Dedifferentiated amniotic fluid mesenchymal stem cell (primary cell): ENCODE measurements at regions not wholly inside any gene's neighbourhood (a gene's known extent, or its start where the extent isn't known, plus 50 kb on each side); places are given as distances from the start of the nearest gene placed in this dataset.
A peak's percentile ranks its signal among the peaks of the same experiment; 100 is the strongest.
"Not testable (repeated sequence)": the region's sequence is repeated elsewhere in the genome, so short reads cannot be mapped to it uniquely, and the experiment has no call there.

Experiments used
- DNase-seq: peaks from one replicate; pipeline ENCODE4 v3.0.0-alpha.2; 2016; ENCODE audit errors: extremely low spot score

DNA sequence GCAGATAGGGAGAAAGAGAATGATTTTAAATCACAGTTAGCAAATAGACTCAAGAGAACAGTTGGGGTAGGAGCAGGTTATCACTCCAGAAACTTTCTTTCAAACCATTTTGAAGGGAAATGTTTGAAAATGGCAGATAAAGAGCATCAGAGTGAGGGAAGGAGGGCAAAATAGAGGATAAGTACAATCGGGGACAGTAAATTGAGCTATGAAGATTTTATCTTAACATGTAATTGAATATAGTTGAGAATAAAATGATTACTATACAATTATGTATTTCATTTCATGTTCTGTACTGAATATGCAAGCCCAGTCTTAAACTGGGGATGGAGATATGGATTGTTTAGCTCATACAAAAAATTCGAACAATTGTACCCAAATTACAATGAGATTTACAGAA is 54.0 kb downstream of the MAP10 start:
- no peak for DNase-seq

DNA sequence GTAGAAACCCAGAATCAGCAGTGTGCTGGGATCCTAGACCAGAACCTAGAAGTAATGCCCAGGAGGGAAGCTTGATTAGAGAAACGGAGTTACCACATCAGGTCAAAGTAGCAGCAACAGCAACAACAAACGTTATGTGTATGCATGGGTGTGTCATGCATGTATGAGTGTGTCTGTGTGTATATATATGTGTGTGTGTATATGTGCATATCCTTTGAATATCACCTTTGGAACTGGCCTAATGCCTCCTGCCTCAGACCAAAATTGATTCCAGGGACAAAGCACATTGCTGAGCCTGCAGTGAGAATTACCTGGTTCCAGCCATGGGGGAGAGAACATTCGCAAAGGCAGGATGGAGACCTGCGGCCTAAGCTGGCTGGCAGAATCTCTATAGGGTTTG is 55.9 kb downstream of the MAP10 start:
- DNase-seq, result no peak

DNA sequence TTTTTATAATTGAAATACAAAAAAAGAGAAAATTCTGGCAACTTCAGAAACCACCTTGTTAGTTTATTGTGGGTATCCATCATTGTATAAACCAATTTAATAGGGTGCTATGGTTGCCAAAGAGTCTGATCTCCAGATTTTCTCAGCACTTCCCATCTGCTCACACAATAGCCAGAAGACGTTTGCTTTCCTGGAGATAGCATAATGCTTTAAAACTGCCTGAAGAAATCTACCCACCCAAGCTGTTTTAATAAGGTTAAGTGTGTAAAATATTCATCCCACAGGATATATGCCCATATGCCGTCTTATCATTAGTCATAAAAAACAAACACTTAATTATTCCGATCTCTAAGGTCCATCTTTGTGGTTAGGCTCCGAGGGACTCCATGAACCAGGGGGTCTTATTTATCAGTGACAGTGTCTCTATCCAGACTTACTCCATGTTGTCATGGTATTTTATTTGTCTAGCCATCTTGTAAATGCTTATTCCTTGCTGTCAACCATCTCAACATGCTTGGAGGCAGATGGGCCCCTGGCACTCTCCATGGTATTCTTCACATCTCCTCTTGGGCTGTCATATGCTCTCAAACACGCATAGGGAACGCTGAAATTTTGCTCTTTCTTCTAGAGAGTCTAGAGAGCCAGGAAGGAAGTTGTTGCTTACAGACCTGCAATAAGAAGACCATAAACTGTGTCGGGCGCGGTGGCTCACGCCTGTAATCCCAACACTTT is 58.5 kb downstream of the MAP10 start:
- DNase-seq, result no peak

DNA sequence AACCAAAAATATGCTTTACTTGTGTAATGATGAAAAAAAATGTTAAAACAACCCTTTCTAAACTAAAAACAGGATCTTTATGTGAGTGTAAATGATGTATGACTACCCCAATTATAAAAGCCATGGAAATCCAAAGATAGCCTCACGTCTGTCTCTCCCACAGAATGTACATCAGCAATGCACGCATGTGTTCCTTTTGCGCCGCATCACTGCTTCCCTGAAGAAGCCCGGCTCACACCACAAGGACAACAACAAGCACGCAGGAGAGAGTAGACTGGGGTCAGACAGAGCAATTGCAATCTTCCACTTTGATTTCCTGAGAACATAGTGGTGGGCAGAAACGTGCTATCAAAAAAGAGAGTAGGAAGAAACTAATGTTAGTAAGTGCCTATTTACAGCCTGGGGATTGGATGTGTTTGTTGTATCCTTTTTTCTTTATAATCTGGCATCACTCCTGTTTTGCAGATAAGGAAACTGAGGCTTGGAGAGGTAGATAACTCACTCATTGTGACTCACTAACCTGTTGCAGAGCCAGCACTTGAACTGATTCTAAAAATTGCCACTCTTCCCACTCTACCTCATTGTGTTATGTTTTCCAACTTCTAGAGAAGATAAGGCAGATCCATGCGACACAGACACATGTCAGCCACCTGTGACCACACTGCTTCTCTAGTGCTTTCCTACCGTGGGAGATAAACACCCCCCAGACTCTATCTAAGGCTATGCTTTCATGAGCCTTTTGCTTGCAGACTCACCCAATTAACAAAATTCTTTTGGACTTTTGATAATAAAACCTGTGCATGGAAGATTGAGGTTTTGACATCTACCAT is 60.1 kb downstream of the MAP10 start:
- DNase-seq, result no peak

DNA sequence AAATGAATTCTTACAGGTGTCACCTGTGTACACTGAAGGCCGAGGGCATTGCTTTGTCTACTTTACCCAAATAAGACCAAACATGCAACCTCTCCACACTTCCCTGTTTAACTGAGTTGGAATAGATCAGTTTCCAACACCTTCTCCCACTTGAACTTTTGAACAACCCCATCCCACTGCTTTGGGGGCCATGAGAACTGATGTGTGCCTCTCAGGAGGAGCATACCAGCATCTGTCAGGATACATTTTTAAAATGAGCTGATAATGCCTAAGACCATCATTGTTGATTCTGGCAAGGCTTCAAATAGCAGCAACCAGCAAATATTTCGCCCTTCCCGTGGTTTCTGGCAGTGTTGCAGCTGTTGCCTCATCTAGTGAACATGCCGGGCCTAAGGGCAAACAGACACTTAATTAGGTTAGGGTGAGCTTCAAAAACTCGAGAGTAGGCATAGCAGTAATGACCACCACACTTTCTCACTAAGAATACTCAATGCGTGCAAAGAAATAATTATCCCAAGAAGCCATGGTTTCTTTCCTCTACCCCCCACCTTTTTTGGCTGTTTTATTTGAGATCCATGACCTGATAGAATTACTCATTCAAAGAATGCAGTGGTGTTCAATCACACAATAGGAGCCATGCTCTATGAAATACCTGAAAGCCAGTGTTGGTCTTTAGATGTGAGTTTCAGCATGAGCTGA is 63.7 kb downstream of the MAP10 start:
- DNase-seq, result peak; percentile 92

DNA sequence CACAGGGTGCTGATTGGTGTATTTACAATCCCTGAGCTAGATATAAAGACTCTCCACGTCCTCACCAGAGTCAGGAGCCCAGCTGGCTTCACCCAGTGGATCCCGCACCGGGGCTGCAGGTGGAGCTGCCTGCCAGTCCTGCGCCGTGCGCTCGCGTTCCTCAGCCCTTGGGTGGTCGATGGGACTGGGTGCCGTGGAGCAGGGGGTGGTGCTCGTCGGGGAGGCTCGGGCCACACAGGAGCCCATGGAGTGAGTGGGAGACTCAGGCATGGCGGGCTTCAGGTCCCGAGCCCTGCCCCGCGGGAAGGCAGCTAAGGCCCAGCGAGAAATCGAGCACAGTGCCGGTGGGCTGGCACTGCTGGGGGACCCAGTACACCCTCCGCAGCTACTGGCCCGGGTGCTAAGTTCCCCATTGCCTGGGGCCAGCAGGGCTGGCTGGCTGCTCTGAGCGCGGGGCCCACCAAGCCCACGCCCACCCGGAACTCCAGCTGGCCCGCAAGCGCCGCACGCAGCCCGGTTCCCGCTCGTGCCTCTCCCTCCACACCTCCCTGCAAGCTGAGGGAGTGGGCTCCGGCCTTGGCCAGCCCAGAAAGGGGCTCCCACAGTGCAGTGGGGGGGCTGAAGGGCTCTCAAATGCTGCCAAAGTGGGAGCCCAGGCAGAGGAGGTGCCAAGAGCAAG is 66.2 kb downstream of the MAP10 start:
- DNase-seq, result not testable (repeated sequence)

DNA sequence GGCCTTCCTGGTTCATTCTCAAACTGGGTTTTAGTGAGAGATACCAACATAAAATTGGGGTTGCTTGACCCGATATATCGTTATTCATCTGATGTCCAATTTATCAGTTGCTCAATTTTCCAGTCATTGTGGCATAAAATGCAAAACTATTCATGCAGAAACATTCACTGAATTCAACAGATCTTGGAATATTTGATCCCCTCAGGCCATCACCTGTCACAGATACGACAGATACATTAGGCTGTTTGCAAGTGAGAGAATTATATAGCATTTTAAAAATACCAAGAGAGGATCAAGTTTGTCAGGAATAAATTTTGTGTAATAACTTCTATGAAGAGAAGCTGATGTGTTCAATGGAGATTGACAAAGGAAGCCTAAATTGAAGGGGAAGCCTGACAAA is 67.1 kb downstream of the MAP10 start:
- no peak for DNase-seq

DNA sequence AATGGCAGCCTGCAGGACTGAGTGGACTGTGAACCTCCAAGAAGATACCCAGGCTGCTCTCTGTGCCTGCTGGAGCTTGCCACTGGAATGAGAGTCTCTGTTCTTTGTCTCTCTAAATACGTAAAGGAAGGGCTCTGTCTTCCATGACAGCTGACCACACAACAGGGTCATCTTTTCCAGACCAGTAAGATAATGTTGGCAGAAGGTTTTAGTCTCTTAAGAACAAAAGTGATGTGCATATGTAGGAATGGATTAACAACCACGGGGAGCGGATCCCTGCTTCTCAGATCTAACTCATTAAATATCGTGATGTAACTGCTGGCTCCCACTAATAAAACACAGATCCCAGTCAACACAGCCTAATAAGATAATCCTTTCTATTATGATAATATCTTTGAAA is 67.5 kb downstream of the MAP10 start:
- DNase-seq, result no peak

DNA sequence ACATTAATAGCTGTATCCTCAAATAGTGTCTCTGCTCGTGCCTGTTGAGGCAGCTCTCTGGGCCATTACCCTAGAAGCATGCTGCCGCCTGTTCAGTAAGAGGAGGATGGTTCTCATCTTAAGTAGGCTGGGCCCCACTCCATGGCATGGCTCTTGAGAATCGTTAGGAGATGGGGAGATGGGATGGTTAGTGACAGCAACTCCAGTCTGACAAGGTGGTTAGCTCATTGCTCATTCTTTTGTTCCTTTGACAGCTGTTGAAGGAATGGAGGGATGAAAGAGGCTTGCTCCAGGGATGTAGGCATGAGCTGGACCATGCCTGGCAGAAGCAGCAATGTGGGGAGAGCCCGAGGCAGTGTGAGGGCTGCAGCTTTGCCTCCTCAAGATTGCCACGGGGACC is 68.2 kb downstream of the MAP10 start:
- DNase-seq, result no peak

DNA sequence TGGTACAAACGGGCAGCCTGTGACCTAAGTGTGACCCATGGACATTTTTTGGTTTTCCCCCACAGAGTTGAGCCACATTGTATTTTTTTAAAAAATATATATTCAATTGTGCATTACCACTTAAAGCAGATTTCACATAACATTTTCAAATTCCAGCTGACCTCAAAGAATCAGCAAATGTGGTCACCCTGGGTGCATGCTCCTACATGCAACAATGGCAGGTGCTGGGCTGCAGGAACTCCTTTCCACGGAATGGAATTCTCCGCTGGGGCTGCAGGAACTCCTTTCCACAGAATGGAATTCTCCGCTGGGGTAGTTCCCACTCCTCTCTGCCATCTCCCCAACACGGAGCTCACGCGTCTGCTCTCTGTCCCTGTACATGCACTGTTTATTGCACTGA is 68.7 kb downstream of the MAP10 start:
- DNase-seq, result no peak

DNA sequence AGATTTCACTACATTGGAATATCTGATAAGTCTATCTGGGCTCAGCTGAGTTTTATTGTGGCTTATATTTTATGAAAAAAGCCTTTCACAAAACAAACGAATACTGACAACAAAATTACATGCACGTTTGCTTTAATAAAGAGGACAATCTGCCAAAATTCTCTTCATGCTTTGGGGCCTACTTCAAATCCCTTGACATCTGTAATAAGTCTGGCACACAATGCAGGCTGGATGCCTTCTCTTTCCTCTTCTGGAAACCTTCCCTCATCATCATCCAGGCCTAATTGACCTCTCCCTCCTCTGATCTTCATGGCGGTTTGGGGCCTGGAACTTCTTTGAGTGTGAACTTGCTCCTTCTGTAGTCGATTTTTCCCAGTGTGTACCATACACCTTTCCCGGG is 70.3 kb downstream of the MAP10 start:
- peak; percentile 38 for DNase-seq

DNA sequence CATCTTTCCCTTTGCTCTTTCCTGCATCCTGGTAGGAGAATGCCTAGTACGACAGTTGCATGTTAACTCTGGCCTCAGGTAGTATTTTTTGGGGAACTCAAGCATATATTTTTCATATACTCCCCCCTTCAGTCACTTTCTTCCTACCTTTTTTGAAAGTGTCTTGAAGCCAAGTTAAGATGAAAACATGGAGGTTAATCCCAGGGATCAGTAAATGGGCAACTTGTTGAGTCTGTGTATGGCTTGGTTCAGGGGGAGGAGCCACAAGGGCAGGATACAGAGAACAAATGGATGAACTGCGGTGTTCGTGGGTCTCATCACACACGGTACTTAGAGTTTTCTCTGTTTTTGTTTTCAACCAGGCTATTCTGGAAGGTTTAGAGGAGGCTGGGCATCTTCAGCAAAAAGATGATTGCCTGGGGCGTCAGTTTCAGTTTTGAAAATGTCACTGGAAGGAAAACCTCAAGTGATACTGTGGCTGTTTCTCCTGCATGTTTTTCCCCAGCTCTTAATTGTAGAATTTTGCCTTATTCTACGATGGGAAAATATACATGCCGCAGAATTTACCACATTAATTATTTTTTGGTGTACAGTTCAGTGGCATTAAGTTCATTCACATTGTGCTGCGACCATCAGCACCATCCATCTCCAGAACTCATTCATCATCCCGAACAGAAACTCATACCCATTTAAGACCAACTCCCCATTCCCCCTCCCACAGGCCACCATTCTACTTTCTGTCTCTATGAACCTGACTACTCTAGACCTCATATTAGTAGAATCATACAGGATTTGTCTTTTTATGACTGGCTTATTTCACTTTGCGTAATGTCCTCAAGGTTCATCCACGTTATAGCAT is 71.5 kb downstream of the MAP10 start:
- DNase-seq, result no peak

DNA sequence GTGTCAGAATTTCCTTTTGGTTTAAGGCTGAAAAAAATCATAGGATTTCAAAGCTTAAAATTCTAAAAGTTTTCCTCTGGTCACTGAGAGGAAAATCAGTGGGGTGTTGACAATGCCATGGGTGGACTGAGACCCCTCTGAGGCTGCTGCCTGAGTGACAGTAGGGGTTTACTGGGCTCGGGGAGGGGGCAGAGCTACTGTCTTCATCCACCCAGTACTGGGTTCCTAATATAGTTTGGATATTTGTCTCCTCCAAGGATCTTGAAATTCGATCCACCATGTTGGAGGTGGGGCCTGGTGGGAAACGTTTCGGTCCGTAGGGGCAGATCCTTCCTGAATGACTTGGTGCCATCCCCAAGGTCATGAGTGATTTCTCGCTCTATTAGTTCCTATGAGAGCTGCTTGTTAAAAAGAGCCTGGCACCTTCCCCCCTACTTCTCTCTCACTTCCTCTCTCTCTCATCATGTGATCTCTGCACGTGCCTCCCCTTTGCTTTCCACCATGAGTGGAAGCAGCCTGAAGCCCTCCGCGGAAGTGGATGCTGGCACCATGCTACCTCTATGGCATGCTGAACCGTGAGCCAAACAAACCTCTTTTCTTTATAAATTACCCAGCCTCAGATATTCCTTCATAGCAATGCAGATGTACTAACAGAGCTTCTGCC is 72.3 kb downstream of the MAP10 start:
- no peak for DNase-seq

DNA sequence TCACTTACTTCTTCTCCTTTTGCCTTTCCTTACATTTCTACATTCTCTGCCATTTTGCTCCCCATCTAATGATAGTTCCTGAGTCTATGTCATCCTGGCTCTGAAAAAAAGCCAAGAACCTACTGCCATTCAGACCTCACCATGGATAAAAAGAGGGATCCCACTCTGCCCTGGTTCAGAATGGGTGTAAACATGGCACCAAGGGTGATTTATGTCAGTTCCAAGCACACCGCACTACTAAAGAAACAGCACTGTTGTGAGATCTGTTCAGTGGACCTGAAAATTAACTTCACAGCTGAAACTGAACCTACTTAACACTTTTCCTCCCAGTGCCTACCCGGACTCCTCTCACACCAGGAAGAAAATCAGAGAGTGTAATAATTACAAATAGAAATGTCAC is 72.3 kb upstream of the NTPCR start:
- no peak for DNase-seq

DNA sequence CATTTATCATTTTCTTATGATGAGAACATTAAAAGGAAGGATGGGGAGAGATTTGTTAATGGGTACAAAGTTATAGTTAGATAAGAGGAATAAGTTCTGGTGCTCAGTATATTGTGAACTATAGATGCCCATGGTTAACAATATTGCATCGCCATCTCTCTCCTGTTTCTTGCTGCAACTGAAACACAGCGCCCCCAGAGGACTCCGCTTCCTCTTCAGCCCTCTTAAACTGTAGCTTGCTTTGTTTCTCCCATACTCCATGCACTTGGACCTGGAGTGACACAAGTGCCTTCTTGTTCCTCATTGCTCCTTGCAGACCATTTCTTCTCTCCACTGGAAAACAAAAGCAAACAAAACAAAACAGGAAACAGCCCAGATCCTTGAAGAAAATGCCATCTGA is 70.1 kb upstream of the NTPCR start:
- DNase-seq, result no peak

DNA sequence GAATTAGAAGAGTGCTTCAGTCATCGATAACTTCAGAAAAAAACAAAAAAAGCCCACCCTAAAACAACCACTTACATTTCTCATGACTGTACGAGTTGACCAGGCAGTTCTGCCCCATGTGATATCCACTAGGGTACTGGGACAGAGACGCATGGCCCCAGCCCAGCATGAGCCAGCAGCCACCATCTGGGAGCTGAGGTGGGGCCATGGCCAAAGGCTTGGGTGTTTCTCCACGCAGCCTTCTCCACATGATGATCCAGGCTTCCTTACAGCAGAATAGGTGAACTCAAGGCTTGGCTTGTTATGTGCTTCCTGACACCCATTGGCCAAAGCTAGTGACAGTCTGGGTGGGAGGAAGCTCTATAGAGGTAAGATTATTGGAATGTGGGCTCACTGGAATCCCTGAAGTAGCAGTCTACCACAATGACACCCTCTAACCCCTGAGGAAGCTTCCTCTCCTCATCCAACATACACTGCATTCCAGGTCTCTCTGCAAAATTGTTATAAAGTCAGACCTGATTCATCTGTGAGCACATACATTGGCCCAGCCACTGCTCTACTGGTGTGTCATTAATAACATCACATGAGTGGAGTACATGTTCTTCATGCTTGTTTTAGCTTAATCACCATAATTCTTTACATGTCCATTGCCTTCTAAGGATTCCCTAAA is 66.3 kb upstream of the NTPCR start:
- DNase-seq, result no peak

DNA sequence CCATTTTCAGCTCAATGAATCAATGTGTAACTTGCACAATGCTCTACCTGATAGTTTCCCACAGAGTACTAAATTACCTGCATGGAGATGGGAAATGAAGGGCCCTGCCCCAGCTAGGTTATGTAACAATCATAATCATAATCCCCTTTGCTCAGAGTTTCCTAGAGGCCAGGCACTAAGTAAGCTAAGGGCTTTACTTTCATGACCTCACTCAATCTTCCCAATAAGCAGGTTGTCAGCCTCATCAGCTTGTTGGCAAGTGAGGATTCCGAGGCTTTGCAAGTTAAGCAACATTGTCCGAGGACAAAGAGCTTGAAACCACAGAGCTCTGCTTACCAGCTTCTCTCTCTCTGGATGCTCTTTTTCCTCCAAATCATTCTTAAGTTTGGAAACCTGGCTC is 64.1 kb upstream of the NTPCR start:
- no peak for DNase-seq

DNA sequence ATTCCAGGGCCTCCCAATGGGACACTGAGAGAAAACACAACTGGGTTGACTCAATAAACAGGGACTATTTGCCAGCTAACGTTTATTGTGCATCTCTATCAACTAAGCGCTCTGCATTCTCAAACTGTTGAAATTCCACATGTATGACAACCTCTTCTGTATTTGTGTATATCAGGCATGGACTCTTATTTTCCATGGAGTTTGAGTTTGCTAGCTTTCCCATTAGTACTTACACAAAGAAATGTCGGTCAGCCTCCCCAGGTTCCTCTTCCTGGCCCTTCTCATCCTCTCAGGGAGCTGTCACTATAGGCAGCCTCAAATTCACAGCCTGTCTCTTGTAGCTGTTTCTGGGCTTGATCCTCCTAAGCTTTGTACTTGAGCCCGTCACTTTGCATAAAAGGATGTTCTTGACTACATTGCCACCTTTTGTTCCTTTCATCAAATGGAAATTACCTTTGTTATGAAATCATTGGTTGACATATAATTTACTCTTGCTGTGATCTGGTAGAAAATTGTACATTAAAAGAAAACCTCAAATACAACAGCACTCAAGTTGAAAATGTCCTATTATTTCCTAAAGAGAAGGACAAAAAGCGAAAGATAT is 60.0 kb upstream of the NTPCR start:
- no peak for DNase-seq

DNA sequence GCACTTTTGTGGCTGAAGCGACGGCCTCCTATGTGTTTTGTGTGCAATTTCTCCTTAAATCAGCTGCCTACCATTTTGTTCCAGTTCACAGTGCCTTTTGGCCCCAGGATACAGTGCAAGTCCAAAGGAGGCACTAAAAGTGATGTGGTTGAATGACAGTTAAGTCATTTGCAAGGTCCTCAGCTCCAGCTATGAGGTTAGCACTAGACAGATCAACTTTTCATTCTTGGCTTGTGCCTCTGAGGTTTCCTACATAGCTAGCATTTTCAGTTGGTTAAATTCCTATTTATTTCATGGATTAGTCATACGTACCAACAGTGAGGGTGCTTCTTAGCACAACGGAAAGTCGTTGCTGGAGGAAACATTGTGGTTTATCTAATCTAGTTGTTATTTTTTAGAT is 59.3 kb upstream of the NTPCR start:
- peak; percentile 81 for DNase-seq
